GM18526 (cell line): ENCODE measurements at regions not wholly inside any gene's neighbourhood (a gene's known extent, or its start where the extent isn't known, plus 50 kb on each side); places are given as distances from the start of the nearest gene placed in this dataset.

Source experiments
- POLR2A ChIP-seq: IDR thresholded peaks from 3 replicates; pipeline ENCODE4 v1.6.1; 2011; ENCODE audit not compliant: insufficient read length; ENCODE audit errors: extremely low read depth

GRCh38 chr2:64859312-64860212 is 129.6 kb upstream of the SLC1A4 start:
- TF ChIP-seq POLR2A = peak; percentile 20

DNA sequence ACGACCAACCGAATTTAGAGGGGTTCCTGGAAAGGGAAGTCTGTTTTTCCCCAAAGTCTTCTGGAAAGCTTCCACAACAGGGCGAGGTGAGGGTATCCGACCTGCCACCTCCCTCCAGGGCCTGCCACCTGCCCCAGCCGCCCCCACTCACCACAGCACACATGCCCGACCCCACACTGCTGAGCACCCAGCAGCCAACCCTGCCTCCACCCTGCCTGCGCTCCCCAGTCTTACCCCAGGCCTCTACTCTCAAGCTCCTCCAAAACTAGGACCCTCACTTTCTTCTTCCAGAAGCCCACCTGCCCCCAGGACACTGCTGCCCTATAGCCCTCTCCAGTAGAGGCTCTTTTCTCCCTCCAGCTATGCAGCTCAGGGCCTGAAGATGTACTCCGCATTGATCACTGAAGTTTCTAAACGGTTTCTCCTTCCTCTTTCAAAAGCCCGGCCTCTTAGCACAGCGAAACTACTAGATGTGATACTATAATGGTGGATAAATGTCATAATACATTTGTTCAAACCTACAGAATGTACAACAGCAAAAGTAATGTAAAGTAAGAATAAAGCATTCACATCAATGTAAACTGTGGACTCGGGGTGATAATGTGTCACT is 128.8 kb upstream of the SLC1A4 start:
- TF ChIP-seq POLR2A = peak; percentile 22

DNA sequence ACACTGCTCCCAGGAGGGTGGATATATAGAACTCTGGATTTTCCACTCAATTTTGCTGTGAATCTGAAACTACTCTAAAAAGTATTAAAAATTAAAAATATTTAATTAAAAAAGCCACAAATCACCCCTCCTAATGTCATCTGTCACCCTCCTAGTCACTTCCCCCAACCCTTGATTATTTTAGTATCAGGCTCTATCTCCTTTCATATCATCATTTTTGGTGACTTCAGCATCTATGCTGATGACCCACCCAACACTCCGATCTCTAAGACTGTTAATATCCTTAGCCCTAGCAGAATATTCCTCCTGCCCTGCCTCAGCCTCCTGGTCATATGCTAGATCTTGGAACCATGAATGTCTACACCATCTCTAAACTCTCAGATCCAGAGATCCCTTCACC is 128.3 kb upstream of the SLC1A4 start:
- TF ChIP-seq POLR2A = no peak

DNA sequence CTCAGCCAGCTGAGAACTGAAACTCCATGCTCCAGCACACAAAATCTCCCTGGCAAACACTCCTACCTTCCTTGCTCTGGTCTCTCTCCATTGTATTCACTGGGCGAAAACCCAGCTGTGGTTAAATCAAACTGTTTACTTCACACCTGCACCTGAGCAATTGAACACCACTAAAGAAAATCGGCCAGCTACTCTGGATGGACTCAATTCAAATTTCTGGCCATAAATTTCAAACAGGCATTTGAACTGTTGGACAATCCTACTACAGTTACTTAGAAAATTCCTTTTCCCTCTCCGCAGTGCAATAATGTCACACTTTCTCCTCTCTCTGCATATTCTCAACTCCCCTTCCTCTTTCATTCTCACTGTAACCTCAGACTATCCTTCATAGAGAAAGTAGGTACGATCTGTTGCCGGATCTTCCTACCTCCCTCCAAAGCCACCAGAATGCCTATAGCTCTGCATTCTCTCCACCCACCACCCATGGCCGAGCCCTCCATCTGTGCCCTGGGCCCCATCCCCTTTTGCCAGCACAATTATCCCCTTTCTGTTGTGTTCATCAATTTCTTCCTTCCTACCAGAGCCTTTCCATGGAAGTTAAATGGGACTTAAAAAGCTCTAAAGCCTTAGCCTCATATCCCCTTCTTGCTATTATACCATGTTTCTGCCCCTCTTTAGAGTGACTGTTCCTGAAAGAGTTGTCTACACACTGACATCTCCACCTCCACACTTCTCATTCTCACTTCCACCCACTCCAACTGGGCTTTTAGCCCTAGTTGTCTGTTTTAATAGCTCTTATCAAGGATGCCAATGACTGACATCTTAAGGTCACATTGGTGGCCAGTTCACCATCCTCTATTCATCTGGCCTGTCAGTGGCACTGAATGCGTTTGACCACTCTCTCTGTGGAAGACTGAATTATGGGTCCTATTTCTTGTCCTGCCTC is 127.5 kb upstream of the SLC1A4 start:
- no peak for TF ChIP-seq POLR2A

DNA sequence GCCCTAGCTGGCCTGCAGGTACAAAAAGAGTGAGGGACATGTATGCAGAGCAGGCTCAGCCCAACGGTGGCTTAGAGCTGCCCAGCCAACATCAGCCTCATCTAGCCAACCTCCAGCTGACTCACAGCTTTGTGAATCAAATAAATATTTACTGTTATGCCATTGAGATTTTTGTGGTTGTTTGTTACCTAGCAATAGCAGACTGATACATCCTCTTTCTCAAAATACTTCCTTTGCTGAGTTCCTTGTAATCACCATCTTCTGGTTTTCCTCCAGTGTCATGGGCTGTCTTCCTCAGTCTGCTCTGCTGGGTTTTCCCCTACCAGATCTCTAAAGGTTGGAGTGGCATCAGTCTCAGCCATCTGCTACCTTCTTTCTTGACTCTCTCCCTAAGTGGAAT is 126.6 kb upstream of the SLC1A4 start:
- TF ChIP-seq POLR2A = no peak

- no peak for TF ChIP-seq POLR2A
Measured at GRCh38 chr2:64863097-64863820, 125.9 kb upstream of the SLC1A4 start.

DNA sequence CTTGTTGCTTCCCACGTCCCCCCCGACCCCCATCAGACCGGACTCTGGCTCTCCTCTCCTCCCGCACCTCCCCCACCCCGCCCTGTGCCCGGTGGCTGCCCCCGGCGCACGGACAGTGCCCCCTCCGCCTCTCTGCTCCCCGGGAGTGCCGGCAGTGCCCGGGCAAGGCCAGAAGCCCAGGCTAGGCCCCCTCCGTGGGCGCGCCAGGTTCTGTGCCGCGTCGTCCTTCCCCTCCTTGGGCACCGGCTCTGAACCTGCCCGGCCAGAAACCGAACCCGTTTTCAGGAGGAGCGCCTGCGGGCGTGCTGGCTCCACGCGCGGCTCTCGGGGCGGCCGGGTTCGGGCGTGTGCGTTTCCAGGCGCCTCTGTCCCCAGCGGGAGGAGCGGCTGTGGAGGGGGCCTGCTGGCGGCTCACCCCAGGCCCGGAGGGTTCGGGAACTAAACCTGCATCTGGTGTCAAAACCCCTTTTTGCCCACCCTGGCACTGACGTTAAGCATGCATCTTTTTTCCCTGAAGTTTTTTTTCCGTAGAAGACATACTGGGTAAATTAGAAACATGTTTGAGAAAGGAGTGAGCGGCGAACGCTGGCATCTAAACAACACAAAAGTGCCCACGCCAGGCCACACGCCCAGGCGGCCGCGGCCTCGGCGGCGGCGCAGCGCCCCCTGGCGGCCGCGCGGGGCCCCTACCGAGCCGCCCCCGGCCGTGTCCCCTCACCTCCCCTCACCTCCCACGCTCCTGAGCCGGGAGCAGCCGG is 123.9 kb upstream of the SLC1A4 start:
- TF ChIP-seq POLR2A = no peak

- TF ChIP-seq POLR2A = no peak
Measured at GRCh38 chr2:64865831-64866345, 123.3 kb upstream of the SLC1A4 start.

GRCh38 chr2:64866797-64867196 is 122.4 kb upstream of the SLC1A4 start:
- no peak for TF ChIP-seq POLR2A

DNA sequence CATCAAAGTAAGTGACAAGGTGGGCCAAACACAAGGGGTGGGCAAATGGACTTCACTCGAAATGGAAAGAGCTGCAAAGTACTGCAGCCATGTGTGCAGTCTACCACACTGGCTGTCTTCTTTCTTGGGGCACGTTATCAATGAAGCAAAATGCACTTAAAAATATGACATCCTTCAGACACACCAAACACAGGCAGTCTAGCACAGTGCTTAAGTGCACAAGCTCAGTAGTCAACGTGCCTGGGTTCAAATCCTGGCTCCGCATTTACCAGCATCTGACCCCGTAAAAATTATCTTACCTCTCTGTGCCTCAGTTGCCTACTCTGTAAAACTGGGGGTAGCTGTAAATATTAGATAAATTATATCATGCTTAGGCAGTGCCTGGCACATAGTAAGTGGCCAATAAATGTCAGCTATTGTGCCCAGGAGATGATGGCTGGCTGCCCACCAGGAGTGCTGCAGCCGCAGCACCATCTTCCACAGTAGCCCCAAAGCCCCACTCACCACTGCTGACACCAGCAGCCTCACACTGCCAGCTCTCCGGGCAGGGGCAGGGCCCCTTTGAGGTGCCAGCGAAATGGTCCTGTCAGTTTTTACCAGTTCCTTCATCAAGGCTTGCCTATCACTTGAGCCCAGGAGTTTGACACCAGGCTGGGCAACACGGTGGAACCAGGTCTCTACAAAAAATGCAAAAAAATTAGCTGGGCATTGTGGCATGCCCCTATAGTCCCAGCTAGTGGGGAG is 121.8 kb upstream of the SLC1A4 start:
- TF ChIP-seq POLR2A = no peak

DNA sequence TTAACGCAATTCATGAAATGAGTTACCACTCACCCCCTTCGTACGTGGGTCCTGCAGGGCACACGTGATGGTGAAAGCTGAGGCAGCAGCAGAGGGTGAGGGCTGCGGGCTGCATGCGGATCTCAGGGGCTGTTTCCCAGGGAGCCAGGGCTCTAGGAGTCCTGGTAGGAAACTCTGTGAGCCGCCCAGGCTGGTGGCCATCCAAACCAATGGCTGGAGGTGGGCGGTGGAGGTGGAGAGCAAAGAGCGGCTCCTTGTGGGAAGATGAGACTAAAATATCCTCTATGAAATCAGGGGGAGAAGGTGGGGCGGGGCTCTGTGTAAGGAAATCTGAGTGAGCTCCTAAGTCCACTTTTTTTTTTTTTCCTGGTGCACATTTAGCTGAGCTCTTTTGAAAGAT is 120.1 kb upstream of the SLC1A4 start:
- TF ChIP-seq POLR2A = no peak

DNA sequence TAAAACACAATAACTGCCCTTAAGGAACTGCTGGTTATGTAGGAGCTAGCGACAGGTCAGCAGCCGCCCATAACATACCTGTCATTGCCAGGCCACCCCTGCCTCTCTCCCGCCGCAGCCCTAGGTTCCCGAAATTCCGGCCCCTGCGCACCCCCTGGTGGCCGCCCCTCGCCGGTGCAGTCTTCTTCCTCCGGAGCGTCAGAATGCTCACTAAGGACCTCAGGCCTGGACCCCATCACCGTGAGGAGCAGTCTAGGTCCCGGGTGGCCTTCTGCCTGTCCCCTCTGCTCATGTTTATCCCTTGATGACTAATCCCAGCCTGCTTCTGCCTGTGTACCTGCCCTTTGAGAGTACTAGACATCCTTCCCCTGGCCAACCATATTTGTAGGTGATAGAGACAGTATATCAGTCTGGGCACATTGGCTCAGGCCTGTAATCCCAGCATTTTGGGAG is 115.7 kb upstream of the SLC1A4 start:
- TF ChIP-seq POLR2A = no peak

- no peak for TF ChIP-seq POLR2A
Measured at GRCh38 chr2:64874593-64874992, 114.6 kb upstream of the SLC1A4 start.

DNA sequence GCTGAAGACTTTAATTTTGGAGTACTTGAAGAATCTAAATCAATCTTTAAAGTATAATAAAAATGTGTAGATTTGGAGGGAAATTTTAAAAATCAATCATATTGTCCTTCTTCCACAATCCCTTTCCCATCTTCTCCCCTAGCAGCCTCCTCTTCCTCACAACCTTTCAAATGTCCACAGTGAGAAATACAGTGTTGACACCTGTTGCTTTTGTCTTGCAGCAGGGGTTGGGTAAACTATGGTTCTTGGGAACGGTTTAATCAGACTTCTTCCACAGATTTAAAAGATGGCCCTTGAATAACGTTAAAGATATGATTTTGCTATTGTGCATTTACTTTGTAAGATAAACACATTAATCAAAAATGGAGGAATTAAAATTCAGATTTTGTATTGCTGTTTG is 113.8 kb upstream of the SLC1A4 start:
- TF ChIP-seq POLR2A = no peak
